ENCODE measurements at regions not wholly inside any gene's neighbourhood (a gene's known extent, or its start where the extent isn't known, plus 50 kb on each side); places are given as distances from the start of the nearest gene placed in this dataset.
"Not testable (repeated sequence)": the region's sequence is repeated elsewhere in the genome, so short reads cannot be mapped to it uniquely, and the experiment has no call there.

DNA sequence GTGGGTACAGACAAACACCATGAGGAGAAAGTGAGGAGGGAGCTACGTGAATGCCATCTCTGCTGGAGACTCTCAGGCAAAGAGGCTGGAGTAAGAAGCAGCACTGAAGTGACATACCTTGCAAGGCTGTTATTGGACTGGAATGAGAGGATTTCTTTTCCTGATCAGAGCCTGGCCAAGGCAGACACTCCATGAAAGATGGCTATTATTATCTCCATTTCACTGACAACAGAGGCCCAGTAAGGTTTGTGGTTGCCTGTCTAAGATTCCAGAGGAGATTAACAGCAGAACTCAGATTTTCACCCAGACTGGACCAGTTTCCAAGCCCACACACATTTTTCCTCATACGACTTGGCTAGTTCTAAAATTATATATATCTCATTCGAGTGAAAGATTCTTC is 162.0 kb upstream of the EOLA2 start:
- Histone ChIP-seq H3K9me3 (ENCODE audit: low read depth, low read length, poor library complexity, severe bottlenecking) (no peaks in the 10 kb centered on the region), H3K36me3 (ENCODE audit: insufficient read depth, low read length, poor library complexity, severe bottlenecking) (no peaks in the 10 kb centered on the region), H3K27ac (ENCODE audit: low read depth, low read length, poor library complexity, severe bottlenecking) (no peak overlapping the region), H3K4me3 (ENCODE audit: low read depth, low read length, poor library complexity, severe bottlenecking) (no peak overlapping the region), H3K27me3 (replicated peaks; ENCODE audit: insufficient read depth, low read depth, low read length, poor library complexity) (no peaks in the 10 kb centered on the region), H3K4me1 (ENCODE audit: insufficient read depth, low read length, poor library complexity, severe bottlenecking) (no peaks in the 10 kb centered on the region)
- no peak for DNase-seq (ENCODE audit: low spot score)
- intact Hi-C loops (cut with micrococcal nuclease; ENCODE audit: unreplicated experiment): no loop called here
- CTCF ChIA-PET: no interaction called here
- no peak for TF ChIP-seq EZH2 (IDR thresholded peaks at IDR 0.05; ENCODE audit: borderline replicate concordance, low read depth, low read length, poor library complexity, severe bottlenecking)
- TF ChIP-seq, protein P1, sequence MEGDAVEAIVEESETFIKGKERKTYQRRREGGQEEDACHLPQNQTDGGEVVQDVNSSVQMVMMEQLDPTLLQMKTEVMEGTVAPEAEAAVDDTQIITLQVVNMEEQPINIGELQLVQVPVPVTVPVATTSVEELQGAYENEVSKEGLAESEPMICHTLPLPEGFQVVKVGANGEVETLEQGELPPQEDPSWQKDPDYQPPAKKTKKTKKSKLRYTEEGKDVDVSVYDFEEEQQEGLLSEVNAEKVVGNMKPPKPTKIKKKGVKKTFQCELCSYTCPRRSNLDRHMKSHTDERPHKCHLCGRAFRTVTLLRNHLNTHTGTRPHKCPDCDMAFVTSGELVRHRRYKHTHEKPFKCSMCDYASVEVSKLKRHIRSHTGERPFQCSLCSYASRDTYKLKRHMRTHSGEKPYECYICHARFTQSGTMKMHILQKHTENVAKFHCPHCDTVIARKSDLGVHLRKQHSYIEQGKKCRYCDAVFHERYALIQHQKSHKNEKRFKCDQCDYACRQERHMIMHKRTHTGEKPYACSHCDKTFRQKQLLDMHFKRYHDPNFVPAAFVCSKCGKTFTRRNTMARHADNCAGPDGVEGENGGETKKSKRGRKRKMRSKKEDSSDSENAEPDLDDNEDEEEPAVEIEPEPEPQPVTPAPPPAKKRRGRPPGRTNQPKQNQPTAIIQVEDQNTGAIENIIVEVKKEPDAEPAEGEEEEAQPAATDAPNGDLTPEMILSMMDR (conservative IDR thresholded peaks at IDR 0.05; ENCODE audit: low read depth, low read length): no peak
- BruUV-seq (replicated peaks): no TSS peak
- POLR2A ChIA-PET (ENCODE audit: low non-redundant PET): no interaction called here

DNA sequence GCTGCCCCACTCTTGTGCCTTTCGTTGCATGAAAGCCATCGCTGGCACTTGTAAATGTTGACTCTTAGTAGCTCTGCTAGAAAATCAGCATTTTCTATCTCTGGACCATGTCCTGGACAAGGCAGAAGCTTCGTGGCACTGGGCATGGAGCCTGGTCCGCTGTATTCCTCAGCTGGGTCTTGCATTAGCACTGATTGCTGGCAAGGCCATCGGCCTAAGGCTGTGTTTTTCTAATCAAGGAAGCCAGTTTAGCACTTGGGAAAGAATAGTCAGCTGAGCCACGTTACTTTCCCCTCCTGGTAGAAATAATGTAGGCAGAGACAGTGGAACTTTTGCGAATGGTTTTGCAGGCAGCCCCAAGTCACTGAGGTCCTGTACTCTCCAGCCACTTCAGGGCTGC is 180.2 kb upstream of the EOLA2 start:
- H3K9me3 ChIP-seq (ENCODE audit: low read depth, low read length, poor library complexity, severe bottlenecking): no peaks in the 10 kb centered on the region
- DNase-seq (ENCODE audit: low spot score): no peak
- no peaks in the 10 kb centered on the region for H3K27me3 ChIP-seq (replicated peaks; ENCODE audit: insufficient read depth, low read depth, low read length, poor library complexity)
- H3K4me3 ChIP-seq (ENCODE audit: low read depth, low read length, poor library complexity, severe bottlenecking): no peak overlapping the region
- BruUV-seq (replicated peaks): no TSS peak
- ChIA-PET POLR2A (ENCODE audit: low non-redundant PET) (no interaction called here), CTCF (no interaction called here)
- H3K36me3 ChIP-seq (ENCODE audit: insufficient read depth, low read length, poor library complexity, severe bottlenecking): no peaks in the 10 kb centered on the region
- H3K27ac ChIP-seq (ENCODE audit: low read depth, low read length, poor library complexity, severe bottlenecking): no peak overlapping the region
- intact Hi-C loops (cut with micrococcal nuclease; ENCODE audit: unreplicated experiment): no loop called here
- no peak for TF ChIP-seq EZH2 (IDR thresholded peaks at IDR 0.05; ENCODE audit: borderline replicate concordance, low read depth, low read length, poor library complexity, severe bottlenecking)
- TF ChIP-seq, protein P1 (conservative IDR thresholded peaks at IDR 0.05; ENCODE audit: low read depth, low read length): no peak
- no peaks in the 10 kb centered on the region for H3K4me1 ChIP-seq (ENCODE audit: insufficient read depth, low read length, poor library complexity, severe bottlenecking)

DNA sequence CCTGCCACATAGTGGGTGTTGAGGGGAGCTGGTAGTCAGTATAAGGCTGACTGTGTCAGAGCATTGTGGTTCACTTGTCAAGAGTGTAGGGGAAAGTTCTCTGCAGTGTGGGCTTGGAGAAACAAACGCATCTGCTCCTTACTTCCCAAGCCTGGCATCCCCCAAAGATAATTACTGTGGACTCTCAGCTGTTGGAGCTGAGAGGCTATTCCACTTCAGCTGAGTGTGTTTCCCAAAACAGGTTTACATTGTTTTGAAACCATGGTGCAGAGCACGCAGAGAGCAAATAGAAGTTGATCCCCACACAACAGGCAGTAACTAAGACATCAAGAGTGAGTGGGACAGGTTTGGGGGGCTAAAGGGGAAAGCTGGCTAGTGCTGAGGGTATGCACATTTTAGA is 181.0 kb upstream of the EOLA2 start:
- CTCF ChIA-PET: no interaction called here
- H3K36me3 ChIP-seq (ENCODE audit: insufficient read depth, low read length, poor library complexity, severe bottlenecking): no peaks in the 10 kb centered on the region
- intact Hi-C loops (cut with micrococcal nuclease; ENCODE audit: unreplicated experiment): no loop called here
- H3K9me3 ChIP-seq (ENCODE audit: low read depth, low read length, poor library complexity, severe bottlenecking): no peaks in the 10 kb centered on the region
- no peaks in the 10 kb centered on the region for H3K27me3 ChIP-seq (replicated peaks; ENCODE audit: insufficient read depth, low read depth, low read length, poor library complexity)
- no peaks in the 10 kb centered on the region for H3K4me1 ChIP-seq (ENCODE audit: insufficient read depth, low read length, poor library complexity, severe bottlenecking)
- POLR2A ChIA-PET (ENCODE audit: low non-redundant PET): no interaction called here
- no TSS peak for BruUV-seq (replicated peaks)
- TF ChIP-seq, protein P1 (conservative IDR thresholded peaks at IDR 0.05; ENCODE audit: low read depth, low read length): no peak
- no peak for TF ChIP-seq EZH2 (IDR thresholded peaks at IDR 0.05; ENCODE audit: borderline replicate concordance, low read depth, low read length, poor library complexity, severe bottlenecking)
- DNase-seq (ENCODE audit: low spot score): no peak
- H3K27ac ChIP-seq (ENCODE audit: low read depth, low read length, poor library complexity, severe bottlenecking): no peak overlapping the region
- H3K4me3 ChIP-seq (ENCODE audit: low read depth, low read length, poor library complexity, severe bottlenecking): no peak overlapping the region

DNA sequence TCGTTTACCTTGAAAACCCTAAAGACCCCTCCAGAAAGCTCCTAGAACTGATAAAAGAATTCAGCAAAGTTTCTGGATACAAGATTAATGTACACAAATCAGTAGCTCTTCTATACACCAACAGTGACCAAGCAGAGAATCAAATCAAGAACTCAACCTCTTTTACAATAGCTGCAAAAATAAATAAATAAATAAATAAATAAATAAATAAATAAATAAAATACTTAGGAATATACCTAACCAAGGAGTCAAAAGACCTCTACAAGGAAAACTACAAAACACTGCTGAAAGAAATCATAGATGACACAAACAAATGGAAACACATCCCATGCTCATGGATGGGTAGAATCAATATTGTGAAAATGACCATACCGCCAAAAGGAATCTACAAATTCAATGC is 186.8 kb upstream of the EOLA2 start:
- H3K27ac ChIP-seq (ENCODE audit: low read depth, low read length, poor library complexity, severe bottlenecking); DNase-seq (ENCODE audit: low spot score); H3K4me1 ChIP-seq (ENCODE audit: insufficient read depth, low read length, poor library complexity, severe bottlenecking); POLR2A ChIA-PET (ENCODE audit: low non-redundant PET); H3K36me3 ChIP-seq (ENCODE audit: insufficient read depth, low read length, poor library complexity, severe bottlenecking); BruUV-seq (replicated peaks); intact Hi-C loops (cut with micrococcal nuclease; ENCODE audit: unreplicated experiment); H3K9me3 ChIP-seq (ENCODE audit: low read depth, low read length, poor library complexity, severe bottlenecking); H3K4me3 ChIP-seq (ENCODE audit: low read depth, low read length, poor library complexity, severe bottlenecking); CTCF ChIA-PET; H3K27me3 ChIP-seq (replicated peaks; ENCODE audit: insufficient read depth, low read depth, low read length, poor library complexity): not testable (repeated sequence)
